Mesenchymal stem cell (in vitro differentiated cells and primary cell): ENCODE measurements at regions not wholly inside any gene's neighbourhood (a gene's known extent, or its start where the extent isn't known, plus 50 kb on each side); places are given as distances from the start of the nearest gene placed in this dataset.

Source experiments
- DNase-seq: peaks from one replicate; pipeline ENCODE4 v3.0.0-alpha.2; 2013
- H2AFZ ChIP-seq: one replicate; pipeline ENCODE4 v1.6.1; 2013; ENCODE audit warnings: low read depth, mild to moderate bottlenecking, control low read depth, inconsistent platforms, low read length, moderate library complexity
- H2AK5ac ChIP-seq: 2 replicates; pipeline ENCODE4 v1.6.1; 2013; ENCODE audit warnings: low read length, moderate library complexity, mild to moderate bottlenecking, inconsistent platforms; ENCODE audit not compliant: severe bottlenecking
- H2BK120ac ChIP-seq: one replicate; pipeline ENCODE4 v1.6.1; 2013; ENCODE audit warnings: low read depth, mild to moderate bottlenecking, inconsistent platforms, low read length, moderate library complexity
- H2BK12ac ChIP-seq, 2 experiments: one replicate each; pipeline ENCODE4 v1.6.1; 2013; ENCODE audit warnings: inconsistent platforms in 2 of 2, low read length in 2 of 2, mild to moderate bottlenecking in 2 of 2, moderate library complexity in 2 of 2, control low read depth in 1 of 2
- H2BK15ac ChIP-seq: one replicate; pipeline ENCODE4 v1.6.1; 2013; ENCODE audit warnings: mild to moderate bottlenecking, low read depth, inconsistent platforms; ENCODE audit not compliant: poor library complexity, severe bottlenecking
- H2BK5ac ChIP-seq: 2 replicates; pipeline ENCODE4 v1.6.1; 2013; ENCODE audit warnings: low read depth, mild to moderate bottlenecking, low read length, control low read depth, inconsistent platforms; ENCODE audit not compliant: poor library complexity, severe bottlenecking
- H3K14ac ChIP-seq, 2 experiments: one replicate each; pipeline ENCODE4 v1.6.1; 2013; ENCODE audit warnings: inconsistent platforms in 2 of 2, low read length in 2 of 2, control low read depth in 1 of 2, mild to moderate bottlenecking in 1 of 2, moderate library complexity in 1 of 2
- H3K18ac ChIP-seq, 2 experiments: one replicate each; pipeline ENCODE4 v1.6.1; 2013; ENCODE audit warnings: inconsistent platforms in 2 of 2, low read length in 2 of 2, control low read depth in 1 of 2, low read depth in 1 of 2, mild to moderate bottlenecking in 1 of 2
- H3K23ac ChIP-seq, 2 experiments: one replicate each; pipeline ENCODE4 v1.6.1; 2013; ENCODE audit warnings: inconsistent platforms in 2 of 2, low read length in 2 of 2, mild to moderate bottlenecking in 2 of 2, moderate library complexity in 2 of 2, control low read depth in 1 of 2
- H3K27ac ChIP-seq: 2 replicates; pipeline ENCODE4 v1.5.1; 2013; ENCODE audit warnings: mild to moderate bottlenecking, moderate library complexity, low read length, control low read depth, inconsistent platforms; ENCODE audit not compliant: poor library complexity, severe bottlenecking
- H3K27me3 ChIP-seq, 2 experiments: 2 replicates each; pipeline versions ENCODE4 v1.6.1 to v1.7.0; 2013; ENCODE audit warnings: low read length in 2 of 2, mild to moderate bottlenecking in 2 of 2, moderate library complexity in 2 of 2, control low read depth in 1 of 2, inconsistent platforms in 1 of 2; ENCODE audit not compliant: control insufficient read depth in 1 of 2, insufficient read depth in 1 of 2
- H3K36me3 ChIP-seq, 2 experiments: 2 replicates each; pipeline versions ENCODE4 v1.6.1 to v1.7.0; 2013; ENCODE audit warnings: low read length in 2 of 2, control low read depth in 1 of 2, inconsistent platforms in 1 of 2, low read depth in 1 of 2, mild to moderate bottlenecking in 1 of 2; ENCODE audit not compliant: insufficient read depth in 2 of 2, control insufficient read depth in 1 of 2
- H3K4ac ChIP-seq, 2 experiments: one replicate each; pipeline ENCODE4 v1.6.1; 2013; ENCODE audit warnings: inconsistent platforms in 2 of 2, low read length in 2 of 2, mild to moderate bottlenecking in 2 of 2, moderate library complexity in 2 of 2, control low read depth in 1 of 2, low read depth in 1 of 2
- H3K4me1 ChIP-seq: 2 replicates; pipeline ENCODE4 v1.6.1; 2013; ENCODE audit warnings: low read depth, low read length, control low read depth; ENCODE audit not compliant: control insufficient read depth, insufficient read depth
- H3K4me2 ChIP-seq: 2 replicates; pipeline ENCODE4 v1.6.1; 2013; ENCODE audit warnings: low read length, mild to moderate bottlenecking, inconsistent platforms; ENCODE audit not compliant: poor library complexity, severe bottlenecking
- H3K4me3 ChIP-seq, 2 experiments: 2 replicates each; pipeline versions ENCODE4 v1.5.1 to v1.7.0; 2013; ENCODE audit warnings: low read length in 2 of 2, mild to moderate bottlenecking in 2 of 2, control low read depth in 1 of 2, low read depth in 1 of 2; ENCODE audit not compliant: insufficient read depth in 1 of 2
- H3K79me1 ChIP-seq: replicated peaks from 2 replicates; pipeline ENCODE4 v1.6.1; 2013; ENCODE audit warnings: mild to moderate bottlenecking, control low read depth, low read length, inconsistent platforms; ENCODE audit not compliant: poor library complexity, severe bottlenecking
- H3K9ac ChIP-seq: 2 replicates; pipeline ENCODE4 v1.7.0; 2013; ENCODE audit warnings: mild to moderate bottlenecking, low read length, moderate library complexity
- H3K9me3 ChIP-seq: 2 replicates; pipeline ENCODE4 v1.7.0; 2013; ENCODE audit warnings: mild to moderate bottlenecking, low read length; ENCODE audit not compliant: control insufficient read depth
- H4K8ac ChIP-seq: one replicate; pipeline ENCODE4 v1.6.1; 2013; ENCODE audit warnings: inconsistent platforms, mild to moderate bottlenecking, low read length, moderate library complexity
- H4K91ac ChIP-seq: one replicate; pipeline ENCODE4 v1.6.1; 2013; ENCODE audit warnings: mild to moderate bottlenecking, low read length, inconsistent platforms
- WGBS: methylation state at CpG from one replicate; pipeline ENCODE4 v1.1.7; 2013; ENCODE audit warnings: mixed read lengths; 5-methylcytosine and 5-hydroxymethylcytosine counted together

GRCh38 chr16:6616746-6617145, 715.9 kb upstream of the RBFOX1 start:
- DNase-seq = no peak
- Histone ChIP-seq H3K9me3 (no peaks in the 10 kb centered on the region), H3K27ac (no peak overlapping the region), H3K79me1 (no peaks in the 10 kb centered on the region), H3K4ac (no peak overlapping the region), H3K4me1 (no peaks in the 10 kb centered on the region), H3K14ac (no peak overlapping the region), H2BK12ac (no peak overlapping the region), H4K8ac (no peak overlapping the region), H2AK5ac (no peak overlapping the region), H3K4me2 (no peak overlapping the region), H4K91ac (no peak overlapping the region), H3K18ac (no peak overlapping the region), H2BK5ac (no peak overlapping the region), H3K4me3 (no peak overlapping the region), H2BK15ac (no peak overlapping the region), H3K23ac (no peak overlapping the region), H3K9ac (no peak overlapping the region), H3K36me3 (no peaks in the 10 kb centered on the region), H2AFZ (no peak overlapping the region), H3K27me3 (no peaks in the 10 kb centered on the region), H2BK120ac (no peak overlapping the region)
- 79% methylated on average over 6 of the region's 6 CpGs for WGBS

- Histone ChIP-seq H3K36me3 (no peaks in the 10 kb centered on the region), H2AK5ac (no peak overlapping the region), H3K4me3 (no peak overlapping the region), H3K27ac (no peak overlapping the region), H3K79me1 (no peaks in the 10 kb centered on the region), H2BK12ac (no peak overlapping the region), H4K91ac (no peak overlapping the region), H3K27me3 (no peaks in the 10 kb centered on the region), H2BK15ac (no peak overlapping the region), H3K23ac (no peak overlapping the region), H4K8ac (no peak overlapping the region), H2AFZ (no peak overlapping the region), H2BK120ac (no peak overlapping the region), H3K4me1 (no peaks in the 10 kb centered on the region), H2BK5ac (no peak overlapping the region), H3K14ac (no peak overlapping the region), H3K18ac (no peak overlapping the region), H3K4me2 (no peak overlapping the region), H3K4ac (no peak overlapping the region), H3K9me3 (no peaks in the 10 kb centered on the region), H3K9ac (no peak overlapping the region)
- 86% methylated on average over 12 of the region's 12 CpGs for whole genome bisulfite sequencing
- no peak for DNase-seq
These were observed 717.0 kb upstream of the RBFOX1 start for GRCh38 chr16:6615636-6616035.

DNA sequence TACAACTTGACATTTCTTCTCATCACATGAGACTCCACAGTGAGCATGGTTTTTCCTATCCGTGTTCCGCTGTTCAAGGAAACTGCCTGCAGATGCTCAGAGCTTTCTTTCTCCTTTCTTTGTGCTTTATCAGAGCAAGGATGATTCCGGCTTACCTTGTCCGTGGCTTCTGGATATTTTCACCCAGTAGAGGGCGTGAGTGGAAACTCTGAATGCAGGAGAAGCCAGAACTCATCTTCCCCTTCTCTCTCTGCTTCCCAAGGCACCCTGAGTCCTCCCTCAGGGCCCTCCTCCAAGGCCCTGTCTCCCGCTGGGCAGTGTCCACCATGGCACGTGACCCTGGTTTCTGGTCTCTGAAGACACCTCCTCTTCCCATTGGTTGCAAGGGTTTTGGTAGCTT, 721.1 kb upstream of the RBFOX1 start:
- Histone ChIP-seq H3K79me1 (no peaks in the 10 kb centered on the region), H3K4me2 (no peak overlapping the region), H3K4me1 (no peaks in the 10 kb centered on the region), H3K23ac (no peak overlapping the region), H3K14ac (no peak overlapping the region), H3K9ac (no peak overlapping the region), H4K8ac (no peak overlapping the region), H3K4me3 (no peak overlapping the region), H2BK5ac (no peak overlapping the region), H2AK5ac (no peak overlapping the region), H2AFZ (no peak overlapping the region), H3K27ac (no peak overlapping the region), H3K9me3 (no peaks in the 10 kb centered on the region), H2BK15ac (no peak overlapping the region), H3K27me3 (no peaks in the 10 kb centered on the region), H4K91ac (no peak overlapping the region), H3K4ac (no peak overlapping the region), H3K36me3 (no peaks in the 10 kb centered on the region), H2BK12ac (no peak overlapping the region), H3K18ac (no peak overlapping the region), H2BK120ac (no peak overlapping the region)
- no peak for DNase-seq
- WGBS = 49% methylated on average over 7 of the region's 7 CpGs

- Histone ChIP-seq H3K79me1 (no peaks in the 10 kb centered on the region), H3K27ac (no peak overlapping the region), H2BK12ac (no peak overlapping the region), H3K36me3 (no peaks in the 10 kb centered on the region), H2BK15ac (no peak overlapping the region), H2BK5ac (no peak overlapping the region), H3K4me2 (no peak overlapping the region), H3K18ac (no peak overlapping the region), H3K4me1 (no peaks in the 10 kb centered on the region), H2AFZ (no peak overlapping the region), H4K91ac (no peak overlapping the region), H4K8ac (no peak overlapping the region), H3K14ac (no peak overlapping the region), H3K23ac (no peak overlapping the region), H3K9ac (no peak overlapping the region), H3K9me3 (no peaks in the 10 kb centered on the region), H3K27me3 (no peaks in the 10 kb centered on the region), H3K4me3 (no peak overlapping the region), H2BK120ac (no peak overlapping the region), H3K4ac (no peak overlapping the region), H2AK5ac (no peak overlapping the region)
- no peak for DNase-seq
- 90% methylated on average over 11 of the region's 11 CpGs for WGBS
These were observed 727.2 kb upstream of the RBFOX1 start for GRCh38 chr16:6605490-6605889.
